PC-9 (cell line): ENCODE measurements at regions not wholly inside any gene's neighbourhood (a gene's known extent, or its start where the extent isn't known, plus 50 kb on each side); places are given as distances from the start of the nearest gene placed in this dataset.

ENCODE experiments used
- BruUV-seq: library from RNA; stranded (reverse); fragments of 400-500 nt; replicated peaks from 2 replicates; lab custom pipeline; 2021; lab: Mats Ljungman, UMichigan
- CTCF ChIA-PET: fragments of 300-600 bp; sonication (Branson Sonifier 250); formaldehyde crosslinking; loops from one replicate; lab custom pipeline; 2022; ENCODE audit warnings: antibody characterized with exemption; lab: Charles Lee
- POLR2A ChIA-PET: fragments of 300-600 bp; sonication (Branson Sonifier 250); formaldehyde crosslinking; loops from one replicate; lab custom pipeline; 2022; ENCODE audit warnings: antibody characterized with exemption; ENCODE audit not compliant: unreplicated experiment; lab: Charles Lee
- DNase-seq, 2 experiments: peaks; one replicate each; pipeline versions ENCODE4 v3.0.0 to v3.0.0-alpha.2; 2015 to 2022; ENCODE audit warnings: mixed read lengths in 1 of 2
- H2AFZ ChIP-seq: fragments of 200-600 bp; sonication (generic); 2 replicates; pipeline ENCODE4 v1.8.1; 2017; ENCODE audit warnings: antibody characterized with exemption
- H3F3A ChIP-seq: fragments of 200-600 bp; sonication (generic); 2 replicates; pipeline ENCODE4 v1.8.1; 2017; ENCODE audit warnings: antibody characterized with exemption, mild to moderate bottlenecking, low read depth; ENCODE audit not compliant: insufficient read depth
- H3K27ac ChIP-seq: fragments of 200-600 bp; sonication (generic); 2 replicates; pipeline ENCODE4 v1.6.1; 2016; ENCODE audit warnings: mixed run types
- H3K27me3 ChIP-seq: fragments of 200-600 bp; sonication (generic); 2 replicates; pipeline ENCODE4 v1.6.1; 2016; ENCODE audit warnings: low read depth, mixed run types; ENCODE audit not compliant: insufficient read depth
- H3K36me3 ChIP-seq: fragments of 200-600 bp; sonication (generic); 2 replicates; pipeline ENCODE4 v1.6.1; 2016; ENCODE audit warnings: low read depth, mixed run types
- H3K4me1 ChIP-seq: fragments of 200-600 bp; sonication (generic); replicated peaks from 2 replicates; pipeline ENCODE4 v1.6.1; 2016; ENCODE audit warnings: mixed run types; ENCODE audit not compliant: insufficient read depth
- H3K4me2 ChIP-seq: fragments of 200-600 bp; sonication (generic); 2 replicates; pipeline ENCODE4 v1.6.1; 2017; ENCODE audit warnings: mixed run types
- H3K4me3 ChIP-seq: fragments of 200-600 bp; sonication (generic); 2 replicates; pipeline ENCODE4 v1.6.1; 2016; ENCODE audit warnings: mixed run types
- H3K79me2 ChIP-seq: fragments of 200-600 bp; sonication (generic); 2 replicates; pipeline ENCODE4 v1.6.1; 2017; ENCODE audit warnings: low read depth, mixed run types
- H3K9me2 ChIP-seq: fragments of 200-600 bp; sonication (generic); 2 replicates; pipeline ENCODE4 v1.8.1; 2017; ENCODE audit warnings: mild to moderate bottlenecking; ENCODE audit not compliant: insufficient read depth
- H3K9me3 ChIP-seq: fragments of 200-600 bp; sonication (generic); 2 replicates; pipeline ENCODE4 v1.8.1; 2016; ENCODE audit warnings: low read depth; ENCODE audit not compliant: insufficient read depth
- H4K20me1 ChIP-seq: fragments of 200-600 bp; sonication (generic); 2 replicates; pipeline ENCODE4 v1.8.1; 2017; ENCODE audit not compliant: insufficient read depth
- EZH2 ChIP-seq: fragments of 200-600 bp; sonication (generic); IDR thresholded peaks from 2 replicates; pipeline ENCODE4 v1.8.0; 2017; ENCODE audit warnings: antibody characterized with exemption, low read depth
- intact Hi-C: fragments of 100-400 bp; cut with micrococcal nuclease; formaldehyde crosslinking; loops from one replicate; pipeline ENCODE4 v1.10.0; 2022; ENCODE audit not compliant: unreplicated experiment
- TF ChIP-seq, protein P1 (sequence below): fragments of 200-600 bp; sonication (generic); conservative IDR thresholded peaks from 2 replicates; pipeline ENCODE4 v1.6.1; 2017; ENCODE audit warnings: mixed run types, antibody characterized with exemption, mild to moderate bottlenecking, moderate library complexity

DNA sequence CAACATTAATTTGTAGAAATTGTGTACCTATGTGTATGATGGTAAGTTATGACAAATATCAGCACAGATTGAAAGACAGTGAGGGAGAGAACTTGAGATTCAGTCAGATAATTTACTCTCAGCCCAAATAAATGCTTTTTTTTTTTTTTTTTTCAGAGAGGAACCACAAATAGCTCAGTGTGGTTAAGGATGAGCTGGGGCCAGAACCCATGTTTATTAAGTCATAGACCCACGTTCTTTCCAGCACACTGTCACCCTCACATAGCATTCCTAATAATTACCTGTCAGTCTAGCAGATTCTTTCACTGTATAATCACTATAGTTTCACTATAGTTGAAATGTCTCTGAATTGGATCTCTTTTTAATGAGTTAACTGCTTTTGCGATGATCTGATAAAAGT, 246.1 kb downstream of the ZIC1 start:
- POLR2A ChIA-PET, result no interaction called here
- DNase-seq, result no peak
- H3K4me2 ChIP-seq, result no peak overlapping the region
- no TSS peak for BruUV-seq
- H3K9me2 ChIP-seq, result no peaks in the 10 kb centered on the region
- no peaks in the 10 kb centered on the region for H3F3A ChIP-seq
- H3K79me2 ChIP-seq, result no peaks in the 10 kb centered on the region
- CTCF ChIA-PET, result no interaction called here
- H3K4me1 ChIP-seq, result no peaks in the 10 kb centered on the region
- H3K9me3 ChIP-seq, result no peaks in the 10 kb centered on the region
- H2AFZ ChIP-seq, result no peak overlapping the region
- TF ChIP-seq EZH2, result no peak
- TF ChIP-seq, protein P1, sequence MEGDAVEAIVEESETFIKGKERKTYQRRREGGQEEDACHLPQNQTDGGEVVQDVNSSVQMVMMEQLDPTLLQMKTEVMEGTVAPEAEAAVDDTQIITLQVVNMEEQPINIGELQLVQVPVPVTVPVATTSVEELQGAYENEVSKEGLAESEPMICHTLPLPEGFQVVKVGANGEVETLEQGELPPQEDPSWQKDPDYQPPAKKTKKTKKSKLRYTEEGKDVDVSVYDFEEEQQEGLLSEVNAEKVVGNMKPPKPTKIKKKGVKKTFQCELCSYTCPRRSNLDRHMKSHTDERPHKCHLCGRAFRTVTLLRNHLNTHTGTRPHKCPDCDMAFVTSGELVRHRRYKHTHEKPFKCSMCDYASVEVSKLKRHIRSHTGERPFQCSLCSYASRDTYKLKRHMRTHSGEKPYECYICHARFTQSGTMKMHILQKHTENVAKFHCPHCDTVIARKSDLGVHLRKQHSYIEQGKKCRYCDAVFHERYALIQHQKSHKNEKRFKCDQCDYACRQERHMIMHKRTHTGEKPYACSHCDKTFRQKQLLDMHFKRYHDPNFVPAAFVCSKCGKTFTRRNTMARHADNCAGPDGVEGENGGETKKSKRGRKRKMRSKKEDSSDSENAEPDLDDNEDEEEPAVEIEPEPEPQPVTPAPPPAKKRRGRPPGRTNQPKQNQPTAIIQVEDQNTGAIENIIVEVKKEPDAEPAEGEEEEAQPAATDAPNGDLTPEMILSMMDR, result no peak
- no peaks in the 10 kb centered on the region for H3K36me3 ChIP-seq
- H3K4me3 ChIP-seq, result no peak overlapping the region
- no peak overlapping the region for H3K27ac ChIP-seq
- H3K27me3 ChIP-seq, result no peaks in the 10 kb centered on the region
- intact Hi-C loops, result no loop called here
- H4K20me1 ChIP-seq, result no peaks in the 10 kb centered on the region

DNA sequence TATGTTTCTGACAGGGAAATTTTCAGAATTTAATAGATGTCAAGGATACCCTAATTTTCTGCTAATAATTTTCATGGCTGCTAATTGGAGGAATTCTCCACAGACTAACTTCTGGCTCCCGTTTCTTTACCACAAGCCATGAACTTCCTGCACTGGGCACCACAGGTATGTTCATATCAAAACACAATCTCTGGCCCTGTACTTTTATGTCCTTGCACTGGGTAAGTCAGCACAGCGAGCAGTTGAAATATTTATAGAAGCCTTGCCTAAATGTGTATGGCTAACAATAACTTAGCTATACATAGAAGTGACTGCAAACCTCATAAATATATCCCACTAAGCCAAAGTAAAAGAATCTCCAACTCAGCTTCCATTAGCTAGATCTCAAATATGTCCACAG, 246.9 kb downstream of the ZIC1 start:
- H3K79me2 ChIP-seq, result no peaks in the 10 kb centered on the region
- no TSS peak for BruUV-seq
- no peaks in the 10 kb centered on the region for H4K20me1 ChIP-seq
- H3K4me3 ChIP-seq, result no peak overlapping the region
- H3K4me1 ChIP-seq, result no peaks in the 10 kb centered on the region
- ChIA-PET POLR2A (no interaction called here), CTCF (no interaction called here)
- H3K27me3 ChIP-seq, result no peaks in the 10 kb centered on the region
- intact Hi-C loops, result no loop called here
- no peaks in the 10 kb centered on the region for H3F3A ChIP-seq
- no peaks in the 10 kb centered on the region for H3K9me3 ChIP-seq
- no peak for TF ChIP-seq EZH2
- TF ChIP-seq, protein P1, result no peak
- H3K9me2 ChIP-seq, result no peaks in the 10 kb centered on the region
- H3K36me3 ChIP-seq, result no peaks in the 10 kb centered on the region
- H3K4me2 ChIP-seq, result no peak overlapping the region
- no peak for DNase-seq
- H2AFZ ChIP-seq, result no peak overlapping the region
- H3K27ac ChIP-seq, result no peak overlapping the region

DNA sequence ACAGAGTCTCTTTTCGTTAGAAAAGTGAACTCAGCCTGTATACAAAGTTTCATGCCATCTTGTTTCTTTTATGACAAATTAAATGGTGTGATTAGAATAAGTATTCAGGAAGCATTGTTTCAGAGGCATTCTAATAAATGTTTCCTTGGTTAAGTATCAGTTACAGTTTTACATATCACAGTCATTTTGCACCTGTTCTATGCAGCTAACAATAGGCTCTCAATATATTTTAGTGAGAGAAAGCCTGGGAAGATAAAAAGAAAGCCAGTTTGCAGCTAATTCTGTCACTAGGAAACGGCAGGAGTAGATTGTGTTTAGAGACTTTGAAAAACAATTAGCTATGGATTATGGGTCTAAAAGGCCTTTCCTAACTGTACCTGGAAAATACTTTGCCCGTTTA, 252.8 kb downstream of the ZIC1 start:
- Histone ChIP-seq H3F3A (no peaks in the 10 kb centered on the region), H3K36me3 (no peaks in the 10 kb centered on the region), H3K79me2 (no peaks in the 10 kb centered on the region), H4K20me1 (no peaks in the 10 kb centered on the region), H3K9me2 (no peaks in the 10 kb centered on the region), H2AFZ (no peak overlapping the region), H3K9me3 (no peaks in the 10 kb centered on the region), H3K27ac (no peak overlapping the region), H3K4me3 (no peak overlapping the region), H3K4me1 (no peaks in the 10 kb centered on the region), H3K4me2 (no peak overlapping the region), H3K27me3 (no peaks in the 10 kb centered on the region)
- no TSS peak for BruUV-seq
- ChIA-PET POLR2A (no interaction called here), CTCF (no interaction called here)
- TF ChIP-seq, protein P1, result no peak
- no peak for TF ChIP-seq EZH2
- intact Hi-C loops, result no loop called here
- DNase-seq, result no peak
